Vagina (tissue), 2 donors: ENCODE measurements at regions not wholly inside any gene's neighbourhood (a gene's known extent, or its start where the extent isn't known, plus 50 kb on each side); places are given as distances from the start of the nearest gene placed in this dataset.
"Not testable (repeated sequence)": the region's sequence is repeated elsewhere in the genome, so short reads cannot be mapped to it uniquely, and the experiment has no call there.

Source experiments
- CTCF ChIP-seq, 3 experiments: fragments of 450-650 bp in 2 of 3; fragments of 200-600 bp in 1 of 3; sonication (generic) in 1 of 3; IDR thresholded peaks; one replicate each; pipeline ENCODE4 v1.5.1; 2017 to 2019; ENCODE audit warnings: antibody characterized with exemption in 3 of 3, mild to moderate bottlenecking in 2 of 3, moderate library complexity in 2 of 3
- POLR2A ChIP-seq, 2 donors: fragments of 450-650 bp; IDR thresholded peaks; one replicate each; pipeline ENCODE4 v1.6.1; 2017; ENCODE audit warnings: antibody characterized with exemption in 2 of 2, mild to moderate bottlenecking in 2 of 2, moderate library complexity in 2 of 2
- POLR2AphosphoS5 ChIP-seq, 2 donors: sonication (generic); formaldehyde crosslinking; IDR thresholded peaks; one replicate each; pipeline ENCODE4 v1.9.0; 2017; ENCODE audit warnings: antibody characterized with exemption in 2 of 2, mild to moderate bottlenecking in 2 of 2, low read depth in 1 of 2; ENCODE audit not compliant: insufficient read depth in 1 of 2

DNA sequence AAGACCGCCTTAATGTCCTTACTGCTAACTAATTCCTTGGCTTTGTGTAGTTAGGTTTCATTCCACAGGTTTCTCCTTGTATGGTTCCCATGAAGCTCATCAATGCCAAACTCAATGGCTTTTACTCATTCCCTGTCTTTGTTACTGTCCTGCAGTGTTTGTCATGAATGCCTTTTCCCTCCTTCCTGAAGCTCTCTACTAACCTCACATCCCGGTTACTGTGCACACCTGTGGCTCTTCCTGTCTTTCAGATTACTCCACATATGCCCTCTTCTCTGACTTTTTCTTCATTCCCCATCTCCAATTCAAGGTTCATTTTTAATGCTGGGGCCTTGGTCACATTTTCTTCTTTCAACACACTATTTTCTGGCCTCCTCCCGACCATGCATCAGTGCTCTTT is 66.1 kb downstream of the TRIM43 start:
- TF ChIP-seq CTCF (IDR thresholded peaks at IDR 0.05); POLR2AphosphoS5 (IDR thresholded peaks at IDR 0.05; ENCODE audit: insufficient read depth in 1 of 2, low read depth in 1 of 2); POLR2A (IDR thresholded peaks at IDR 0.05): not testable (repeated sequence)
